GM19043 (cell line): ENCODE measurements at regions not wholly inside any gene's neighbourhood (a gene's known extent, or its start where the extent isn't known, plus 50 kb on each side); places are given as distances from the start of the nearest gene placed in this dataset.
"Not testable (repeated sequence)": the region's sequence is repeated elsewhere in the genome, so short reads cannot be mapped to it uniquely, and the experiment has no call there.

Source experiments
- ATAC-seq: cut with Tn5 transposase; IDR thresholded peaks from one replicate; pipeline ENCODE4 v1.9.1; 2021; ENCODE audit warnings: low read depth; ENCODE audit not compliant: unreplicated experiment

DNA sequence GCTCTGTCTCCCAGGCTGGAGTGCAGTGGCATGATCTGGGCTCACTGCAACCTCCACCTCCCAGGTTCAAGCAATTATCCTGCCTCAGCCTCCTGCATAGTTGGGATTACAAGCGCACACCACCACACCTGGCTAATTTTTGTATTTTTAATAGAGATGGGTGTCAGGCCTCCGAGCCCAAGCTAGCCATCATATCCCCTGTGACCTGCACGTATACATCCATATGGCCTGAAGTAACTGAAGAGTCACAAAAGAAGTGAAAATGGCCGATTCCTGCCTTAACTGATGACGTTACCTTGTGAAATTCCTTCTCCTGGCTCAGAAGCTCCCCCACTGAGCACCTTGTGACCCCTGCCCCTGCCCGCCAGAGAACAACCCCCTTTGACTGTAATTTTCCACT is 109.6 kb upstream of the CLINT1 start:
- not testable (repeated sequence) for ATAC-seq

- no peak for ATAC-seq
These were observed 107.0 kb upstream of the CLINT1 start for GRCh38 chr5:157965989-157966388.

- ATAC-seq = no peak
These were observed 106.2 kb upstream of the CLINT1 start for GRCh38 chr5:157965040-157965678.

DNA sequence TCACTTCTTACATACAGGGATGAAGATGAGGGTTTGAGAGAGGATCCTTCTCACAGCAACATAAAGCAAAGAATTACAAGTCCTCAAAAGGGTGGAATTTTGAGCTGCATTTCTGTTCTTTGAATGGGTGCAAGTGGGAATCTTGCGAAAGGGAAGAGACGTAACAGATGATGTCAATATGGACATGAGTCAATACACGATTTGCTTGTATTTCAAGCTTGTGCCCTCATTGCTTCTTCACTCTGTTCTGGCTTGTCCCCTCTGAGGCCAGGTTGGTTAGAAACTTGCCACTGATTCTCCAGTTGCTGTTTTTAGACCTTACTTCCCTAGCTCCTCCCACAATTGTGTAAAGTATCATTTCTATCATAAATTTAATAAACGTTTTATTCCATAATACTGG is 104.8 kb upstream of the CLINT1 start:
- ATAC-seq = no peak

DNA sequence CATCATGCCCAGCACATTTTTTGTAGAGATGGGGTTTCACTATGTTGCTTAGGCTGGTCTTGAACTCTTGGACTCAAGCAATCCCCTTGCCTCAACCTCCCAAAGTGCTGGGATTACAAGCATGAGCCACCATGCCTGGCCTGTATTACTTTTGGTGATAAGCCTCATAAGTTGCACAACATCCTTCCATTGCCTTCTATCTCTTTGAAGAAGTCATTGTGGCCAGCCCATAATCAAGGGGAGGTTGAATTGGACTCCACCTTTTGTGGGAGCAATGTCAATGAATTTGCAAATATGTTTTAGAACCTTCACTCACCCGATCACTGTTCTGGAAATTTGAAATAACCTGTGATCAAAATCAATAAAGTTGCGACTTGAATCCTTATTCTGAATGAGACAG is 104.3 kb upstream of the CLINT1 start:
- no peak for ATAC-seq

- ATAC-seq = not testable (repeated sequence)
These were observed 103.7 kb upstream of the CLINT1 start for GRCh38 chr5:157962686-157963085.

GRCh38 chr5:157961896-157962590 is 103.1 kb upstream of the CLINT1 start:
- ATAC-seq = no peak

DNA sequence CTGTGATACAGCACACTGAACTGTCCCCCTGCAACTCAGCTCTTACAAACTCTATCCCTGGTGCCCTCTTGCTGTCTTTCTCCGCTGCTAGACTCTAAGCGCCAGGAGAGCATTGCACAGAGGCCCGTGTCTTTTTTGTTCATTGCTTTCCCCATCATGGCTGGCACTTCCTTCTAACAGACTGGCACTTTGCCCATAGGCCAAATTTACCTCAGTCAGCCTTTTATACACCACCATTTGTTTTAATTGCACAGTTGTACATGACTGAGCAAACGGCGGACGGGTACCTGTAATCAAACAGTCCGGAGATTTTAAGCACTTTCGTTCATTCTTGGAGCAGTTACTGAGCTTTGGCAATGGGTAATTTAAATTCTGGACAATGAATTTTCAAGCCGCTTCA is 102.2 kb upstream of the CLINT1 start:
- no peak for ATAC-seq

- ATAC-seq = no peak
These were observed 100.4 kb upstream of the CLINT1 start for GRCh38 chr5:157959370-157959769.

- no peak for ATAC-seq
These were observed 97.4 kb upstream of the CLINT1 start for GRCh38 chr5:157956271-157956885.

DNA sequence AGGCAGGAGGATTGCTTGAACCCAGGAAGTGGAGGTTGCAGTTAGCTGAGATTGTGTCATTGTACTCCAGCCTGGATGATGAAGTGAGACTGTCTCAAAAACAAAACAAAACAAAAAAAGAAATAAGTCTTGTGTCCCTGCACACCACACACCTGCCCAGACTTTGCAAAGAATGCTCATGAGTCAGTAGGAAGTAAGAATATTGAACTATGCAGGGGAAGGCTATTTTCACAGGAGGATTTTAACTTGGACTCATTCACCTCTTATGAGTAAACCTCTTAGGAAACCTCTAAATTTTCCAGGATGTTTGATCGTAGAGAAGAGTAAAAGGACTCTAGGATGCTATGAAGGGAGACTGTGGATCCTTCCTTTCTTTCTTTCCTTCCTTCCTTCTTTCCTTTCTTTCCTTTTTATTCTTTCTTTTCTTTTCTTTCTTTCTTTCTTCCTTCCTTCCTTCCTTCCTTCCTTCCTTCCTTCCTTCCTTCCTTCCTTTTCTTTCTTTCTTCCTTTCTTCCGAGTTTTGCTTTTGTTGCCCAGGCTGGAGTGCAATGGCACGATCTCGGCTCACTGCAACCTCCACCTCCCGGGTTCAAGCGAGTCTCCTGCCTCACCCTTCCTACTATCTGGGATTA is 96.7 kb upstream of the CLINT1 start:
- ATAC-seq = no peak

DNA sequence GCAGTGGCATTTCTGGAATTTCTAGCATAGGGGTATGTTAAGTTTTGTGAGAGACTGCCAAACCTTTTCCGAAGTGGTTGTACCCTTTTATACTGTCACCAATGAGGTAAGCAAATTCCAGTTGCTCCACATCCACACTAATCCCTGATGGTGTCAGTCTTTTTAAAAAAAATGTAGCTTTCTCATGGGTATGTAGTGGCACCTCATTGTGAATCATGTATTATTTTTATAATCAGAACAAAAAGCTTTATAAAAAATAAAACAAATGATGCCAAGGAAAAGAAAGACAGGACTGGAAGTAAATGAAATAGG is 93.4 kb upstream of the CLINT1 start:
- ATAC-seq = no peak

DNA sequence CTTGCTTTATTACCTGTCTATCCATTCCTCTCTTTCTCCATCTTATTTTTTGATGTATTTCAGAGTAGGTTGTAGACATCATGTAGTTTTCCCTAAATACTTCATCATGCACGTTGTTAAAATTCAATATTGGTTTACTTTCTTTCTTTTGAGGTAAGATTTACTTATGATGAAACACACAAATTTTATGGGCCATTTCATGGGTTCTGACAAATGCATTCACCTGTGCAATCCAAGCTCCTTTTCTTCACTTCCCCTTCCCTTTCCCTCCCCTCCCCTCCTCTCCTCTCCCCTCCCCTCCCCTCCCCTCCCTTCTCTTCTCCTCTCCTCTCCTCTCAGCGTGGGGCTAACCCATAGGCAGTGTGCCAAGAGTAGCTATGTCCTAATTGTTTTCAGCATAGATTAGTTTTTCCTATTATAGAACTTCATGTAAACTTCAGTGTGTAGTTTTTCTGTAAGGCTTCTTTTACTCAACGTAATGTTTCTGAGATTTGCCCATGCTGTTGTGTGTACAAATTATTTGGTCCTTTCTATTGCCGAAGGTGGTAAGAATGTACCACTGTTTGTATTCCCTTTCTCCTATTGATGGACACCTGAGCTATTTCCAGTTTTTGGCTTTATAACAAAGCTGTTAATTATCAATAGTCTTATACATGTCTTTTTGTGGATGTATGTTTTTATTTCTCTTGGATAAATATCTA is 92.9 kb upstream of the CLINT1 start:
- no peak for ATAC-seq

- ATAC-seq = no peak
These were observed 90.6 kb upstream of the CLINT1 start for GRCh38 chr5:157949520-157949919.

GRCh38 chr5:157948738-157949410 is 89.9 kb upstream of the CLINT1 start:
- peak; percentile 89 for ATAC-seq

- ATAC-seq = no peak
These were observed 88.2 kb upstream of the CLINT1 start for GRCh38 chr5:157947156-157947555.

DNA sequence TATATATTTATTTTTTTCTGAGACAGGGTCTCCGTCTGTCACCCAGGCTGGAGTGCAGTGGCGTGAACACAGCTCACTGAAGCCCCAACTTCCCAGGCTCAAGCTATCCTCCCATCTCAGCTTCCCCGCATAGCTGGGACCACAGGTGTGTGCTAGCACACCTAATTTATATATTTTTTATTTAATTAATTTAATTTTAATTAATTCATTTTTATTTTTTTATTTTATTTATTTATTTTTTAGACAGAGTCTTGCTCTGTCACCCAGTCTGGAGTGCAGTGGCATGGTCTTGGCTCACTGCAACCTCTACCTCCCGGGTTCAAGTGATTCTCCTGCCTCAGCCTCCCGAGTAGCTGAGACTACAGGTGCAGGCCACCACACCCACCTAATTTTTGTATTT is 86.9 kb upstream of the CLINT1 start:
- not testable (repeated sequence) for ATAC-seq

GRCh38 chr5:157944938-157945337 is 86.0 kb upstream of the CLINT1 start:
- ATAC-seq = no peak

DNA sequence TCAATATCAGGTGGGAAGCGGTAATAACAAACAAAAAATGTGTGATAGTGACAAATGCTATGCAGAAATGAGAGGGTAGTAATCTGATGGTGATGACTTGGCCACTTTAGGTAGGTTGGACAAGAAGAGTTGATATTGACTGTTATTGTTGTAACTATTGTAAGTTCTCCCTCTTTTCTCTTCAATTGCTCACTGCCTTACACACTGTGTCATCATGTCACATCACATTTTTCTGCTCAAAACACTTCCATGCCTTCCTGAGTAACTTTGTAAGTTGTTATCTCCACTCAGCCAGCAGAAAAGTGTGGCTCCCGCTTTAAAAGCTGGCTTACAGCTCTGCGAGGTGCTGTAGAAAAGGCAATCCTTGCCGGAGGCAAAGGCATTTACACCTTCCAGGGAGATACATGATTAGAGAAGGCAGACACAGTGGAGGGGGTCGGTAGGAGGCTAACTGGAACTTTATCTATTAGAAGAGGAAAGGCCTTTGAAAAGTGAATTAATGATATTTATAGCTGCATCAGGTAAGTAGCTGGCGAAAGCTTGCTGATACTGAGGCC is 85.2 kb upstream of the CLINT1 start:
- no peak for ATAC-seq

GRCh38 chr5:157942595-157942994 is 83.7 kb upstream of the CLINT1 start:
- ATAC-seq = no peak
